ENCODE measurements at regions not wholly inside any gene's neighbourhood (a gene's known extent, or its start where the extent isn't known, plus 50 kb on each side); places are given as distances from the start of the nearest gene placed in this dataset.
"Not testable (repeated sequence)": the region's sequence is repeated elsewhere in the genome, so short reads cannot be mapped to it uniquely, and the experiment has no call there.

- DNase-seq (ENCODE audit: low read depth): no peak
Measured at GRCh38 chr1:184854496-184855140, 100.0 kb upstream of the EDEM3 start.

- DNase-seq (ENCODE audit: low read depth): no peak
Measured at GRCh38 chr1:184854036-184854435, 99.4 kb upstream of the EDEM3 start.

DNA sequence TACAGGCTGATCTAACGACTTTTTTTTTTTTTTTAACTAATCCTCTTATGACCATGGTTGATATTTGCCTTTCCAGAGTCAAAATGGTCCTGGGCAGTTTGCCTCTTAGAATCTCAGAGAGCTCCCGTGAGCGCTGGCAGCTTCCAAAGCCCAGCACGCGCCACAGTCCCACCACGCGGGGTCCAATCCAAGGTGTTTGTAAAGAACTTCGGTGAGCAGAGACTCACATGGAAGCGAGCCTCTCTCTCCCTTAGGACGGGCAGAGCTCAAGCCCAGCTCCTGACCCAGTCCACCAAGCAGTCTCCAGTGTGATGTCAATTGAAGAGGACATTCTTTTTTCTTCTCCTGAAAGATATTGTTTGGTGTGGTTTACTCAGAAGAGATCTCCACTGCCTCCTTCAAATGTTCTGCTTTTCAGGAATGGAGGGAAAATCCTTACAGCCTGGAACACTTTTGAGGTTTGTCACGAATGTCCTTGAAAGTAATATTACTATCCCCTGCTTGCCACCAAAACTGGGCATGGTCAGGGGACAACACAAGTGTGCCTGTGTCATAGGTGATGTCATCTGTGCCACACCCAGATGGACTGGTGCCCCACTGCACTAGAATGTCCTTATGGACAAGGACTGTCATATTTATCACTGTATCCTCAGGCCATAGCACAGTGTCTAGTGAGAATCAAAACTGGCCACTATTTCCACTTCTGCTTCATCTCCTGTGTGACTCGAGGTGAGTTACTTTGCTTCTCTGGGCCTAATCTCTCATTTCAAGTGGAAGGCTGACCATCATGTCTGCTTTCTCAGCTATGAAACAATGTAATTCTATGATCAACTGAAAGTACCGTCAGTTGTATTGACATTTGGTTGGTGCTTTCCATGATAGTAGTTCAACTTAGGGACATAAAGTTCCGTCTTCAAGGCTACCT lies 97.4 kb upstream of the EDEM3 start:
- DNase-seq (ENCODE audit: low read depth): no peak

GRCh38 chr1:184843732-184844495 lies 89.3 kb upstream of the EDEM3 start:
- DNase-seq (ENCODE audit: low read depth): peak; percentile 41

DNA sequence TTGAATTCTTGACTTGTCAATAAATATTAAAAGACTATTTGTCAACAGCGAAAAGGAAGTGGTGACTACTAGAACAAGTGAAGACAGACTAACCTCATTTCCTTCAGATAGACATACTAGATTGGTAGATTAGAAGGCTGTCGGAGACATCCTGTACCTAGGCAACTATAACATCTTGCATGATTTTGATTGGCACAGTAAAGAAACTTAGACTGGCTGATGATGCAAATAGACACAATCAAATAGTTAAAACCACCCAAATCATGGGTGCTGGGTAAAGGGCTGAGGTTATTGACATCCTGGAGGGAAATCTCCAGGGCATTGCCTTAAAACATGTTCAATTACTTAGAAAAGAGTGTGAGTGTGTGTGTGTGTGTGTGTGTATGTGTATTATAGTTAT lies 85.9 kb upstream of the EDEM3 start:
- DNase-seq (ENCODE audit: low read depth): no peak

- DNase-seq (ENCODE audit: low read depth): no peak
Measured at GRCh38 chr1:184838504-184838951, 83.9 kb upstream of the EDEM3 start.

DNA sequence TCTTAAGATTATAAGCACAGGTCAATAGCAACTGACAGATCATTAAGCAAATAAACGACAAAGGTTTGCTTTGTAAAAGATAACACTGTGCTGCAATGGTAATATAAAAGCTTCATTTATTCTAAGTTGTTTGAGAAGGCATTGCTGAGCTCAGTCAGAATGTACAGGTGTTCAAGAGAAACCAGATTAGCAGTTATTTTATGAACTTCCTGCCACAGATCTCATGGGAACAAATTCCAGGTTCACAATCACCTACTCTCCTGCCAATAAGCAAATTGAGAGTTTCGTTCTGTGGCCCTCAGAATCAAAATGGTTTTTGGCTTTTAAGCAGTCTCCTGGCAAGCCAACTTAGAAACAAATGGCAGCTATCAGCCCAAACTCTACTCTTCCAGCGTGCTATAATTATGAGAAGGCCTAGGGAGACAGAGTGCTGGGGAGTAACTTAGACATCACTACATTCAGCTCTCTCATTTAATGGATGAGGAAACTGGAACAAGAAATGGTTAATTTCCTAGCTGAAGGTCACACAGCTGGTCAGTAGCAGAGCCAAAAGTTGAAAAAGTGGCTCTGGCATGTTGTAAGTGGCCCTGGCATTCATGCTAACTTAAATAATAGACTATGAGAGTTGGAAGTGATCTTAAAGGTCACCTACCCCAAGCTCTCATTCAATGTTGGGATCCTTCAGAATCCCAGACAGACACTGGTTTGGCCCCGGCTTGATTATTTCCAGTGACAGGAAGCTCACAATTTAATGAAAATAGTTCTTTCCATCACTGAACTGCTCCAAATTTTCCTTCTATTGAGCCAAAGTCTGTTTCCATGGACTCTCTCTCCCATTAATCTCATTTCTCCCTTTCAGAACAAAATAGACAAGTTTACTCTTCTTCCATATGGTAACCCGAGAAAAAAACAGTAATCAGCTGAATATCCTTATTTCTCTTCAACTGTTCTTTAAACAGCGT lies 82.6 kb upstream of the EDEM3 start:
- no peak for DNase-seq (ENCODE audit: low read depth)

DNA sequence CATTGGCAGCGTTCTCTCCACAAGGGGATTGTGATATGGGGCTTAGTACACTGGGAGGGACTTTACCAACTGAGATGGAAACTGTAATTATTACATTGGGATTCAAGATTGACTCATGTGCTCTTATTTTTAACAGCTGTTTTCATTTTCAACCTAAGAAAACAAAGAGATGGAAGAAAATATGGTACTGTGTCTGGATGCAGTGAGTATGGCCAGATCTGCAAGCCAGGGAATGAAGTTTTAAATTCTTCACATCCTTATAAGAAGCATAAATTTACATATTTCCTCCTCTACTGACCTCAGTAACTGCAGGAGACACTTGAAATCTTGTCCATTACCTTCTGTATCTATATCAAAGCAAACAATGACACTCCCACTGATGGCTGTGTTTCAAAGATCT lies 81.5 kb upstream of the EDEM3 start:
- no peak for DNase-seq (ENCODE audit: low read depth)

DNA sequence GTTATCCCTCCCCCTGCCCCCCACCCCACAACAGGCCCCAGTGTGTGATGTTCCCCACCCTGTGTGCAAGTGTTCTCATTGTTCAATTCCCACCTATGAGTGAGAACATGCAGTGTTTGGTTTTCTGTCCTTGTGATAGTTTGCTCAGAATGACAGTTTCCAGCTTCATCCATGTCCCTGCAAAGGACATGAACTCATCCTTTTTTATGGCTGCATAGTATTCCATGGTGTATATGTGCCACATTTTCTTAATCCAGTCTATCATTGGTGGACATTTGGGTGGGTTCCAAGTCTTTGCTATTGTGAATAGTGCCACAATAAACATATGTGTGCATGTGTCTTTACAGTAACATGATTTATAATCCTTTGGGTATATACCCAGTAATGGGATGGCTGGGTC lies 79.3 kb upstream of the EDEM3 start:
- DNase-seq (ENCODE audit: low read depth): not testable (repeated sequence)

DNA sequence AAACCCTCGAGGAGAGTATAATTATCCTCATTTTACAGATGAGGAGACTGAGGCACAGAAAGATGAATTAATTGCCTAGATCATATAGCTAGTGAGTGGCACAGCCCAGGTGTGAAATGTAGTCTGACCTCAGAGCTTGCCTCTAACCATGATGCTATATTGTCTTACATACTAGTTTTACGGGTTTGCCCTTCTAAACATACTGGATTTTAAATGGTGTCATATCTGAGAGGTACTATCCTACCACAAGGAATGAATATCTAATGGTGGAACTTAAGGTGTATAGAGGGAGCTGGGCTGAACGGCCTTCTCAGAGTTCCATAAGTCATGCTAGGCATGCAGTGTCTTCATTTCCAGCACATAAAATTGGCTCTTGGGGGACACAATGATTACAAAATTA lies 77.9 kb upstream of the EDEM3 start:
- DNase-seq (ENCODE audit: low read depth): no peak

DNA sequence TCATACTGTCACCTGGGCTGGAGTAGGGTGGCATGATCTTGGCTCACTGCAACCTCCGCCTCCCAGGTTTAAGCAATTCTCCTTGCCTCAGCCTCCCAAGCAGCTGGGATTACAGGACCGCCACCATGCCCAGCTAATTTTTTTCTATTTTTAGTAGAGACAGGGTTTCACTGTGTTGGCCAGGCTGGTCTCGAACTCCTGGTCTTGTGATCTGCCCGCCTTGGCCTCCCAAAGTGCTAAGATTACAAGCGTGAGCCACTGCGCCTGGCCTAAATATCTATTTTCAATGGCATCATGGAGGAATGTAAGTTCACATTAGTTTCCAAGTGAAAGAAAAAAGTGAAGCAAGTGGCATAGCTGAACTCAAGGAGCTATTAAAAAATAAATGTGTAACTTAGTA lies 74.8 kb upstream of the EDEM3 start:
- not testable (repeated sequence) for DNase-seq (ENCODE audit: low read depth)

DNA sequence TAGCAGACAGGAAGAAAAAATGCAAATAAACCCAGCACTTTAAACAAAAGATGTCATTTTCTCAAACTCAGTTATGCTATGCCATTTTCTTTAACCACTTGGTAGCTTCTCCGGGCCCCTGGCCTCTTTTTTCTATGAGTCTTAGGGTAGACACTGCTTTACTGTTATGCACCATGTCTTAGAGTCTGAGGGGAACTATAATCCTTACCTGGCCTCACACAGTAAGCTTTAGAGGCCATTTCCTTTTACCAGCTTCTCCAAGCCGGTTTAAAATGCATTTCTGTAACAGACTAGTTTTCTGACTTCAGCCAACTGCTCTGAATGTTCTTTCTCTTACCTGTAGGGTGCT lies 73.7 kb upstream of the EDEM3 start:
- DNase-seq (ENCODE audit: low read depth): no peak

DNA sequence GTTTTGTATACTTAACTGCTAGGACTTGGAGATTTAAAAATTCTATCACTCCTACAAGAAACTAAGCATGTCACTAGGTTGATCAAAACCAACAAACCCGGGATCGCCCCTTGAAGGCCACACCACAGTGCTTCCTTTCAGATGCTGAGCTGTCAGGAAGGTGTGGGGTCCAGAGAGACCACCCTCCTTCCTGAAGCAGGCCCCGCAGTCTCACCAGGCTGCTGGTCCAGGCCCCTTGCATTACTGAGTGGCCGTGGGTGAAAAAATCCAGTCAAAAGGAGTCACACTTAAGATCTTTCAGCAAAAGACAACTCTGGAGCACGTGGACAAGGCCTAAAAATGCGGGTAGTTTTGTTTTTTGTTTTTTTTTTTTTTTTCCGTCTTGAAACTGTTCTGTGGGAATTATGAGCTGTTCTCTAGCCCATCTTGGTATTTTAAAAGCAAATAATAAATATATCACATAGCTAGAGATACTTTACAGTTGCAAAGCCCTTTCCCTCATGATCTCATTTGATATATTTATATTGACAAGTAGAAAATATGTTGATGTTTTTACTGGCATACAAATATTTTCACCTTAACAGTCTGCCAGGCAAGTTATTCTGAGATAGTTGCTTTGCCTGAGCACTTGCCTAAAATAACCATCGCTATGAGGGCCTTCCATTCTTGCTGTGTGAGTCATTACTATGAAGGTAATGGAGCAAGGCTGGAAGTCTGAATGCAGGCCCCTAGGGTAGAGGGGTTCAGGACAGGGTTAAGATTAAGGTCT lies 73.1 kb upstream of the EDEM3 start:
- no peak for DNase-seq (ENCODE audit: low read depth)

DNA sequence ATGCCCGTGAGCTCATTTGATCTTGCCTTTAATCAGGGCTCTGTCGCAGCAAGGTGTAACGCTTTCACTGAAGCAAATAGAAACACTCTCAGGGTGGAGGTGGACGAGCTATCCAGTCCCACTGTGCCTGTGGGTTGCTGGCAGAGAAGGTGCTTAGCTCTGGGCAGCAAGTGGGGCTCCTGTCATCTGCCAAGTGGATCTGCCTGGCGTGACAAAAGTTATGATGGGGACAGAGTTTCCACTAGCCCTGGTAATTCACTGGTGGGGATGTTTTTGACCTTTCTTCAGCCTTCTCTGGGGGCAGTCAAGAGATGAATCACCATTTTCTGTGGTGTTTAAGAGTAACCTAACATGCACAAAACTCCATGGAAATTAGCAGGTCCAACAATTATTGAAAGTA lies 71.3 kb upstream of the EDEM3 start:
- DNase-seq (ENCODE audit: low read depth): no peak

DNA sequence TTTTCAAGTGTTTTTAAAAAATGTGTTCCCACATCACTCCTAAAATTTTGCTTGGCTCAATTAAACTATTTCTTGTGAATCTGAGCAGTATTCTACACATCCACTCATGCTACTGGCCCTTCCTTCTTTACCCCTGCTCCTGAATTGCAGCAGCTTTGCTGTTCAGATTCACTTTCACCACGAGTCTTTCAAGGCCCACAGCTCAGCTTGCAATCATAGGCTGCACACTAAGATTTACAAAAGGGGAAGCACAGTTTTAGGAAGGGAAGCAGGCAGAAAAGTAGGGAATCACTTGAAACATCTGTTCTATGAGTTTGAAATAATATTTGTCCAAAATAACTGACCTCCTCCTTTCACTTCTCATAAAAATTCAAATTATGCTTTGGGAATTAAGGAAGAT lies 70.9 kb upstream of the EDEM3 start:
- DNase-seq (ENCODE audit: low read depth): no peak

DNA sequence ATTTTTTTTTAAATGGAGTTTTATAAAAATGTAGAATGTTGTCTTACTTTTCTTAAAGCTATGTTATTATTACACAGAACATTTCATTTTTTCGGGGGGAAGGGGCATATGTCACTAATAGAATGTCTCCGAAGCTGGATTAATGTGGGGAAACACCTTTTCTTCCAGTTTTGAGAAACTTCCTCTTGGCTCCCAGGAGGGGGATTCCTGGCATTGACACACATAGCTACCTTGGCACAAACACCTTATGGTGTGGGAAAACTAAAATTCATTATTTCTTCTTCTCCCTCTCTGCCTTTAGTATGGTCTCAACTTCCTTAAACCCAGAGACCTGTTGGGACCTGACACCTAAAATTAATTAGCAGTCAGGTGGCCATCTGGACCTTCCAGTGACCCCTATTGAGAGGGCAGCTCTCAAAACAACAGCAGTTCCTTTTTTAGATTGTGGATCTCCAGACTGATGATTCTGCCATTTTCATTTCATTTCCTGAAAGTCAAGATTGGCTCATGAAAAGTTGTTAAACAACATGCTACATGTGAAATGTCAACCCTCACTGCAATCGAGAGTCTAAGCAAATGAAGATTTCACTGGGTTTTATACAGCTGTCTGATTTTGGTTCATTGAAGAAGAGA lies 70.1 kb upstream of the EDEM3 start:
- no peak for DNase-seq (ENCODE audit: low read depth)

DNA sequence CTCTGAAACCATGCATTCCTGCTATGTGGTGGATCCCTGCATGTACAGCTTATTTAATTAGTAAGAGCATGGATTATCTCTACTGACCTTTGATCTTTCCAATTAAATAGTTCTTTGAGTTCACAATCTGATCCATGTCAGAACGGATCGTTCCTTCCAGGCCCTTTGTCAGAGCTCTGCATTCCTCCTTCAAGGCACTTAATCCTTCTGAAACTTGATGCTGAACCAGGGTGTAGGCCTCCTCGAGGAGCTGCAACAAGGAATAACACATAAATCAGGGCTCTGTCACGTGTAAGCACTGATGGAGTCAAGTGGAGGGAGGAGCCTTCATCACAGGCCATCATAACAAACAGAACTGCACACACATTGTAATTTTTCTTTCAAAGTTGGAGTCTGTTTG lies 68.4 kb upstream of the EDEM3 start:
- DNase-seq (ENCODE audit: low read depth): no peak

DNA sequence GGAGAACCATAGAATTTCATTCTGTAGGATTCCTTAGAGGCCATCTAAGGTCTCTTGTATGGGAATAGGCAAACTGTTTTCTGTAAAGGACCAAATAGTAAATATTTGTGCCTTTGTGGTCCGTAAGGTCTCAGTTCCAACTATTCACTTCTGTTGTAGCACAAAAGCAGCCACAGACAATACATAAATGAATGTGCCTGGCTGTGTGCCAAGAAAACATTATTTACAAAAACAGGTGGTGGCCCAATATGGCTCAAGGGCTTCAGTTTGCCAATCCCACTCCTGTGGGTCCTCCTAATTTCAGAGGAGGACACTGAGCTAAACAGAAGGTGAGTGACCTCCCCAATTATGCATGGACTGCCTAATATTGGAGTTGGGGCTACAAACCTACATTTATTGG lies 67.6 kb upstream of the EDEM3 start:
- DNase-seq (ENCODE audit: low read depth): no peak

DNA sequence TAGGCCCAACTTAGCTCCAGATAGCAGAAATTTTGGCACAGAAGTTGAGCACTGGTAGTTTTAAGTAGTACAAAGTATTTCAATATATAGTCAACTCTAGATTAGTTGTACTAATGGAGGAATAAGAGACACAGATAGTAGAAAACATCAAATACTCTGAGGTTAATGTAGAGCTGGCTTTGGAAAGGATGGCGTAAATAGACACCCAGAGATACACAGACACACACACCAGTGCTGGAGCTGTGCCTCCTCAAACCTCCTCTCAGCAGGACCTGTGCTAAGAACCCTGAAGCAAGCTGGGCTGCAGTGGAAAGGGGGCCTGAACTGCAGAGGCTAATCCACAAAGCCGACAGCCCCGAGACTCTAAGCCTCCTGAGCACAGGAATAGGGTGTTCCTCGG lies 67.0 kb upstream of the EDEM3 start:
- no peak for DNase-seq (ENCODE audit: low read depth)

- no peak for DNase-seq (ENCODE audit: low read depth)
Measured at GRCh38 chr1:184820956-184821355, 66.3 kb upstream of the EDEM3 start.
